ENCODE measurements at regions not wholly inside any gene's neighbourhood (a gene's known extent, or its start where the extent isn't known, plus 50 kb on each side); places are given as distances from the start of the nearest gene placed in this dataset.

DNA sequence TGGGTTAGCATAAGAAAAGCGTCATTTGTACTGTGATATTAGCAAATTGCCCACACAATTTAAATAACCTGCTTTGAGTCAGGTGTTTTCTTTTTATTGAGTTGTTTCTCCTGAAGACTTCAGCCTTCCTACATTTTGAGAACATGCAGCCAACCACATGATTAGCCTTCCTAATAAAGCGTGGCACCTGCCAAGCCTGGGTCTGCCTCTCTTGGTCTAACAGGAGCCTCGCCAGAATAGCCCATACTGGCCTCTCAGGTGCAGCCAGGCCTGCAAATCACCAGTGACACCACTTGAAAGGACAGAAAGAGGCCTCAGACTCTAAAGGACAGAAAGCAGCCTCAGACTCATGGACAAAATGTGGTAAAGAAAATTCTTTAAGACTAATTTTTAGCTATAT, 653.8 kb downstream of the BCL11A start:
- no peaks in the 10 kb centered on the region for H3K4me1 ChIP-seq
- DNase-seq (ENCODE audit: low spot score in 2 of 2) = no peak
- H3K9me3 ChIP-seq = no peaks in the 10 kb centered on the region
- H3K36me3 ChIP-seq = no peaks in the 10 kb centered on the region
- no peak overlapping the region for H3K4me3 ChIP-seq
- WGBS = 89% methylated on average over 3 of the region's 3 CpGs
- H3K27ac ChIP-seq = no peak overlapping the region
- H3K27me3 ChIP-seq = no peaks in the 10 kb centered on the region
- TF ChIP-seq POLR2A (IDR thresholded peaks at IDR 0.05) (no peak), POLR2AphosphoS5 (IDR thresholded peaks at IDR 0.05) (no peak), EP300 (IDR thresholded peaks at IDR 0.05) (no peak)
- TF ChIP-seq, protein P1, sequence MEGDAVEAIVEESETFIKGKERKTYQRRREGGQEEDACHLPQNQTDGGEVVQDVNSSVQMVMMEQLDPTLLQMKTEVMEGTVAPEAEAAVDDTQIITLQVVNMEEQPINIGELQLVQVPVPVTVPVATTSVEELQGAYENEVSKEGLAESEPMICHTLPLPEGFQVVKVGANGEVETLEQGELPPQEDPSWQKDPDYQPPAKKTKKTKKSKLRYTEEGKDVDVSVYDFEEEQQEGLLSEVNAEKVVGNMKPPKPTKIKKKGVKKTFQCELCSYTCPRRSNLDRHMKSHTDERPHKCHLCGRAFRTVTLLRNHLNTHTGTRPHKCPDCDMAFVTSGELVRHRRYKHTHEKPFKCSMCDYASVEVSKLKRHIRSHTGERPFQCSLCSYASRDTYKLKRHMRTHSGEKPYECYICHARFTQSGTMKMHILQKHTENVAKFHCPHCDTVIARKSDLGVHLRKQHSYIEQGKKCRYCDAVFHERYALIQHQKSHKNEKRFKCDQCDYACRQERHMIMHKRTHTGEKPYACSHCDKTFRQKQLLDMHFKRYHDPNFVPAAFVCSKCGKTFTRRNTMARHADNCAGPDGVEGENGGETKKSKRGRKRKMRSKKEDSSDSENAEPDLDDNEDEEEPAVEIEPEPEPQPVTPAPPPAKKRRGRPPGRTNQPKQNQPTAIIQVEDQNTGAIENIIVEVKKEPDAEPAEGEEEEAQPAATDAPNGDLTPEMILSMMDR (IDR thresholded peaks at IDR 0.05) = no peak

DNA sequence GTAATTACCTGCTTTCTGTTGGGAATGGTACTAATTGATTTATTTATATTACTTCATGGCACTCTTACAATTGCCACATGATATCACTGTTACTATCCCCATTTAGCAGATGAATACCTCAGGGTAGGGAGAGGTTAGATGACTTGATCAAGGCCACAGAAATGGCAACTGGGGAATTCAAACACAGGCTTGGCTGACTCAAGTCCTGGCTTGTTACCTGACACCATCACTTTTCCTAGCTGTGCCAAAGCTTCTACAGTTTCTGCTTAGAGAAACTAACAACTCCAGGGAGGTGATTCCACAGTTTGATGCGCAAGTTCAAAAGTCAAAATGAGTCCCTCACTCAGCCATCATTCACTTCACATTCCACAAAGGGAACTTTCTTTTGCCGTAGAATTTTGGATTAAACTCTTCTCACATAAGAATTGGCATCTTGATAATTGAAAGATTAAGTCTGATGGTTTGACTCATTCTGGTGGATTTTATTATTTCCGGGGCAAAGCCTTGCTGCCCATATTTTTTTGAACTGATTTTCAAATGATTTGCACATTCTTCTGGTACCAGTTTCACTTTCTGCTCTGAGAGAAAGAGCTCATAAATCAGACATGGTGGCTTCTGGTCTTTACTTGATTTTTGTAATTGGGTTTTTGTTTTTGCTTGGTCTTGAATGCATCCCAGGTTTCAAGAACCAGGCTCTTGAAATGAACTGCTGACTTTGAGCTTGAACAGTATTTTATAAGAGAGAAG, 656.8 kb downstream of the BCL11A start:
- Histone ChIP-seq H3K36me3 (no peaks in the 10 kb centered on the region), H3K4me3 (no peak overlapping the region), H3K27me3 (no peaks in the 10 kb centered on the region), H3K4me1 (no peaks in the 10 kb centered on the region), H3K9me3 (no peaks in the 10 kb centered on the region), H3K27ac (no peak overlapping the region)
- WGBS = 58% methylated on average over 3 of the region's 3 CpGs
- no peak for DNase-seq (ENCODE audit: low spot score in 2 of 2)
- TF ChIP-seq, protein P1 (IDR thresholded peaks at IDR 0.05) = no peak
- TF ChIP-seq POLR2A (IDR thresholded peaks at IDR 0.05) (no peak), EP300 (IDR thresholded peaks at IDR 0.05) (no peak), POLR2AphosphoS5 (IDR thresholded peaks at IDR 0.05) (no peak)

DNA sequence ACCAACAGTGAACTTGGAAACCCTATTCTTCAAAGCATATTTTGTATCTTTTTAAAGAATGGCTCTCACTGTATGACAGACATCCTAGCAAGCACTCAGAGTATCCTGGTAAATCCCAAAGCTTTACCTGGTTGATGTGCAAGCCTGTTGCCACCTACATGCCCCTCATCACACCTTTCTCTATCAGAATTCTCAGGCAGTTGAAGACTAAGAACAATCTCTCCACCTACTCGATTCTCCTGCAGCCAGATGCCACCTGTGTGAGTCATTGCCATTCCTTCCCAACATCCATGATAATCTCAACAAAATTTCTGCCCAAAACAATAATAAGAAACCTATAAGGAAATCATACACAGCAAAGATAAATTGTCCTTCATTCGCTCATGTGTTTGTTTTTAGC, 659.8 kb downstream of the BCL11A start:
- WGBS = 82% methylated on average over 2 of the region's 2 CpGs
- no peaks in the 10 kb centered on the region for H3K4me1 ChIP-seq
- no peak overlapping the region for H3K27ac ChIP-seq
- H3K4me3 ChIP-seq = no peak overlapping the region
- no peaks in the 10 kb centered on the region for H3K27me3 ChIP-seq
- no peaks in the 10 kb centered on the region for H3K36me3 ChIP-seq
- H3K9me3 ChIP-seq = no peaks in the 10 kb centered on the region
- no peak for DNase-seq (ENCODE audit: low spot score in 2 of 2)
- no peak for TF ChIP-seq POLR2AphosphoS5 (IDR thresholded peaks at IDR 0.05)
- TF ChIP-seq, protein P1 (IDR thresholded peaks at IDR 0.05) = no peak
- no peak for TF ChIP-seq POLR2A (IDR thresholded peaks at IDR 0.05)
- TF ChIP-seq EP300 (IDR thresholded peaks at IDR 0.05) = no peak

DNA sequence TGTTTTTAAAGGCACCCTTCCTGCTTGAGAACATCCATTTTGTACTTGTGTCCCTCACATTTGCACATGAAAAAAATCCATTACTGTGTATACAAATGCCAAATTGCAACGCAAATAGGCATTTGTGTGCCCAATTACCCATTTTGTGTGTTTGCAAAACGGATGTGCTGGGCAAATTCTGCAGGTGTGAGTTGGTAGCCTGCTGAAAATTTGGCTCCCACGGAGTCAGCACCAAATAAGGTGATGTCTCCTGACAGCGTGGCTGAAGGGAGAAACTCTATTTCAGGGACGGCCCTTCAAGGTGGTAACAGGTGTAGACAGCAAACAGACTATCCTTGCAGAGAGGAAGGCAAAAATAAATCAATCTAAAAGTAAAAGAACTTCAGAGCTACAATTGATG, 661.1 kb downstream of the BCL11A start:
- H3K9me3 ChIP-seq = no peaks in the 10 kb centered on the region
- no peaks in the 10 kb centered on the region for H3K27me3 ChIP-seq
- peaks cover 4% of the 10 kb centered on the region for H3K4me1 ChIP-seq
- TF ChIP-seq EP300 (IDR thresholded peaks at IDR 0.05) (no peak), POLR2A (IDR thresholded peaks at IDR 0.05) (no peak), POLR2AphosphoS5 (IDR thresholded peaks at IDR 0.05) (no peak)
- TF ChIP-seq, protein P1 (IDR thresholded peaks at IDR 0.05) = no peak
- H3K36me3 ChIP-seq = no peaks in the 10 kb centered on the region
- WGBS = 82% methylated on average over 5 of the region's 5 CpGs
- H3K27ac ChIP-seq = no peak overlapping the region
- H3K4me3 ChIP-seq = no peak overlapping the region
- DNase-seq (ENCODE audit: low spot score in 2 of 2) = no peak

DNA sequence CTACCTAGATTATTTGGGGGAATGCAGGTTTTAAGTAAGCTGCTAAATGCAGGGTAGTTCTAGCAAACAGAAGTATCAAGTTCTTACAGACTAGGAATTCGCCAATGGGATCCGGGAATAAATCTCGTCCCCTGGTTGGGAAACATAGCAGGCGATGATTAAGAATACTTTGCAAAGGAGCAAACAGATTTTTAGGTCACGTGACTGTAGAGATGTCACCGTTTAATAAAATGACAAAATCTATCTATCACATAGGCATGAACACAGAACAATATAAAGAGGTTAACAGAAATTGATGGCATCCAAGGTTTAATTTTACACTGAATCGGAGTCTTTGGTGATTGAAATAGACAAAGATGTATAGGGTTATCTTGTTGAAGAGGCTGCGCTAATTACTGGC, 664.1 kb downstream of the BCL11A start:
- no peak overlapping the region for H3K4me3 ChIP-seq
- DNase-seq (ENCODE audit: low spot score in 2 of 2) = no peak
- 95% methylated on average over 8 of the region's 8 CpGs for WGBS

More for the DNA sequence above, 664.1 kb downstream of the BCL11A start:
- TF ChIP-seq POLR2A (IDR thresholded peaks at IDR 0.05) = no peak
- TF ChIP-seq POLR2AphosphoS5 (IDR thresholded peaks at IDR 0.05) = no peak
- TF ChIP-seq, protein P1 (IDR thresholded peaks at IDR 0.05) = no peak
- no peak for TF ChIP-seq EP300 (IDR thresholded peaks at IDR 0.05)
- no peaks in the 10 kb centered on the region for H3K36me3 ChIP-seq
- no peaks in the 10 kb centered on the region for H3K27me3 ChIP-seq
- no peaks in the 10 kb centered on the region for H3K9me3 ChIP-seq
- H3K4me1 ChIP-seq = peaks cover 5% of the 10 kb centered on the region
- H3K27ac ChIP-seq = no peak overlapping the region
